MM.1S (cell line): ENCODE measurements at regions not wholly inside any gene's neighbourhood (a gene's known extent, or its start where the extent isn't known, plus 50 kb on each side); places are given as distances from the start of the nearest gene placed in this dataset.

ENCODE experiments used
- DNase-seq: peaks from one replicate; pipeline ENCODE4 v3.0.0-alpha.2; 2015
- H2AFZ ChIP-seq: fragments of 300-600 bp; sonication (generic); 2 replicates; pipeline ENCODE4 v1.6.0; 2016; ENCODE audit warnings: antibody characterized with exemption, low read length
- H3F3A ChIP-seq: fragments of 300-600 bp; sonication (generic); 2 replicates; pipeline ENCODE4 v1.6.1; 2016; ENCODE audit warnings: mild to moderate bottlenecking, antibody characterized with exemption, low read length, moderate library complexity, mixed read lengths; ENCODE audit not compliant: insufficient read depth
- H3K27ac ChIP-seq: fragments of 300-600 bp; sonication (generic); 2 replicates; pipeline ENCODE4 v1.5.1; 2016; ENCODE audit warnings: mild to moderate bottlenecking, low read length
- H3K27me3 ChIP-seq: fragments of 300-600 bp; sonication (generic); replicated peaks from 2 replicates; pipeline ENCODE4 v1.6.0; 2016; ENCODE audit warnings: low read length; ENCODE audit not compliant: insufficient read depth
- H3K36me3 ChIP-seq: fragments of 300-600 bp; sonication (generic); replicated peaks from 2 replicates; pipeline ENCODE4 v1.6.1; 2016; ENCODE audit warnings: mild to moderate bottlenecking, low read length, mixed read lengths; ENCODE audit not compliant: insufficient read depth
- H3K4me1 ChIP-seq: fragments of 300-600 bp; sonication (generic); 2 replicates; pipeline ENCODE4 v1.6.1; 2016; ENCODE audit warnings: low read length, mixed read lengths
- H3K4me2 ChIP-seq: fragments of 300-600 bp; sonication (generic); 2 replicates; pipeline ENCODE4 v1.6.0; 2016; ENCODE audit warnings: low read depth, low read length
- H3K4me3 ChIP-seq: fragments of 300-600 bp; sonication (generic); 2 replicates; pipeline ENCODE4 v1.5.1; 2016; ENCODE audit warnings: low read length, mixed read lengths
- H3K79me2 ChIP-seq: fragments of 300-600 bp; sonication (generic); 2 replicates; pipeline ENCODE4 v1.6.1; 2016; ENCODE audit warnings: mixed run types, low read length, mixed read lengths
- H3K9ac ChIP-seq: fragments of 300-600 bp; sonication (generic); 2 replicates; pipeline ENCODE4 v1.6.1; 2016; ENCODE audit warnings: low read length, mixed read lengths
- H3K9me2 ChIP-seq: fragments of 300-600 bp; sonication (generic); replicated peaks from 2 replicates; pipeline ENCODE4 v1.6.1; 2016; ENCODE audit warnings: mild to moderate bottlenecking, low read length, mixed read lengths; ENCODE audit not compliant: insufficient read depth
- H3K9me3 ChIP-seq: fragments of 300-600 bp; sonication (generic); replicated peaks from 2 replicates; pipeline ENCODE4 v1.6.1; 2016; ENCODE audit warnings: mild to moderate bottlenecking, low read length, mixed read lengths; ENCODE audit not compliant: insufficient read depth
- H4K20me1 ChIP-seq: fragments of 300-600 bp; sonication (generic); 2 replicates; pipeline ENCODE4 v1.6.1; 2016; ENCODE audit warnings: mild to moderate bottlenecking, low read length, moderate library complexity, mixed read lengths; ENCODE audit not compliant: insufficient read depth
- EZH2 ChIP-seq: fragments of 300-600 bp; sonication (generic); optimal IDR thresholded peaks from 2 replicates; pipeline ENCODE3; 2017; ENCODE audit warnings: low read depth, mild to moderate bottlenecking, antibody characterized with exemption, low read length, mixed read lengths
- EZH2phosphoT487 ChIP-seq: fragments of 300-600 bp; sonication (generic); IDR thresholded peaks from 2 replicates; pipeline ENCODE4 v1.6.1; 2018; ENCODE audit warnings: antibody characterized with exemption, low read length
- TF ChIP-seq, protein P1 (sequence below): fragments of 300-600 bp; sonication (generic); IDR thresholded peaks from 2 replicates; pipeline ENCODE4 v1.5.1; 2016; ENCODE audit warnings: antibody characterized with exemption, low read length, mixed read lengths

DNA sequence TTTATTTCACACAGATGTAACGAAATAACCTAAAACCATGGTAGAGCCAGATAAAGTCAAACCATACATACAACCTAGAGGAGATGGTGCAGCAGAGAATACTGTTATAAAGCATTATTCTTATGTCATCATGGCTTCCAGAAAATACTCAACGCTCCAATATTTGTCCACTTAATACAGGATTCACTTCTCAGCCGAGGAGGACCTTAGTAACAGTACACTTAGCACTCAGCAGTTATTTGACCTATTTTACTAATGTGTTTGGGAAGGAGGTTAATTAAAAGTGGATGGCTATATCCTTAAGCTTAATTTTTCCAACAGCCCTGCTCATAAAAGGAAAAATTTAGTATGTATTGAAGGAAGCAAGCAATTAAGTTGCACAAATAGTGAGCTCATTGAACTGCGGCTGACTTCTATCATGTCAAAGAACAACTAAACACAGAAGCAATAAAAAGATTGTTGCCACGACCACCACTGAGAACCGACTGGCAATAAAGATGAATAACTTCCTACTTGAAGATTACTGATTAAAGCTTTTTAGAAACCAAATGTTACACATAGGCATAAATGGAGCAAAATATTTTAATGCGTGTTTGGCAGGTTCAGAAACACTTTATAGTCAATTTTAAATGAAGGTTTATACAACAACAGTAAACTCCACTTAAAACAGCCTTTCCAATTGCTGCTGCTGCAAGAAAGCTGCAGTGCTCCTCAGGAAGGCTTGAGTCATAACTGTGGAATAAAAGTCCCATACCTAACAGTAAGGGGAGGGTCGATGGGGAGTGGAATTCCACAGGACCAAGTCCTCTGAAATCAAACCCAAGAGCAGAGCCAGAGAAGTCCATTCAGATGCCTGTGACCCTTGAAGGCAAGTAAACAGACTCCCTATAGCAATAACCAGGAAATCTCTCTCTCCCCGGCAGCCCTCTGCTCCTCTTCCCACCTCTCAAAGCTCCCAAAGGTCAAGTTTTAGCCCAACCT is 218.9 kb upstream of the CDKN3 start:
- no peak overlapping the region for H3K9ac ChIP-seq
- no peaks in the 10 kb centered on the region for H3K27me3 ChIP-seq
- no peak overlapping the region for H3K27ac ChIP-seq
- no peaks in the 10 kb centered on the region for H3K79me2 ChIP-seq
- no peaks in the 10 kb centered on the region for H3K9me2 ChIP-seq
- no peaks in the 10 kb centered on the region for H3K36me3 ChIP-seq
- H3K9me3 ChIP-seq = no peaks in the 10 kb centered on the region
- no peak overlapping the region for H3K4me3 ChIP-seq
- H3K4me2 ChIP-seq = no peak overlapping the region
- no peak for DNase-seq
- no peaks in the 10 kb centered on the region for H3F3A ChIP-seq
- H4K20me1 ChIP-seq = no peaks in the 10 kb centered on the region
- no peak overlapping the region for H2AFZ ChIP-seq
- no peaks in the 10 kb centered on the region for H3K4me1 ChIP-seq
- no peak for TF ChIP-seq EZH2
- TF ChIP-seq, protein P1, sequence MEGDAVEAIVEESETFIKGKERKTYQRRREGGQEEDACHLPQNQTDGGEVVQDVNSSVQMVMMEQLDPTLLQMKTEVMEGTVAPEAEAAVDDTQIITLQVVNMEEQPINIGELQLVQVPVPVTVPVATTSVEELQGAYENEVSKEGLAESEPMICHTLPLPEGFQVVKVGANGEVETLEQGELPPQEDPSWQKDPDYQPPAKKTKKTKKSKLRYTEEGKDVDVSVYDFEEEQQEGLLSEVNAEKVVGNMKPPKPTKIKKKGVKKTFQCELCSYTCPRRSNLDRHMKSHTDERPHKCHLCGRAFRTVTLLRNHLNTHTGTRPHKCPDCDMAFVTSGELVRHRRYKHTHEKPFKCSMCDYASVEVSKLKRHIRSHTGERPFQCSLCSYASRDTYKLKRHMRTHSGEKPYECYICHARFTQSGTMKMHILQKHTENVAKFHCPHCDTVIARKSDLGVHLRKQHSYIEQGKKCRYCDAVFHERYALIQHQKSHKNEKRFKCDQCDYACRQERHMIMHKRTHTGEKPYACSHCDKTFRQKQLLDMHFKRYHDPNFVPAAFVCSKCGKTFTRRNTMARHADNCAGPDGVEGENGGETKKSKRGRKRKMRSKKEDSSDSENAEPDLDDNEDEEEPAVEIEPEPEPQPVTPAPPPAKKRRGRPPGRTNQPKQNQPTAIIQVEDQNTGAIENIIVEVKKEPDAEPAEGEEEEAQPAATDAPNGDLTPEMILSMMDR = no peak

DNA sequence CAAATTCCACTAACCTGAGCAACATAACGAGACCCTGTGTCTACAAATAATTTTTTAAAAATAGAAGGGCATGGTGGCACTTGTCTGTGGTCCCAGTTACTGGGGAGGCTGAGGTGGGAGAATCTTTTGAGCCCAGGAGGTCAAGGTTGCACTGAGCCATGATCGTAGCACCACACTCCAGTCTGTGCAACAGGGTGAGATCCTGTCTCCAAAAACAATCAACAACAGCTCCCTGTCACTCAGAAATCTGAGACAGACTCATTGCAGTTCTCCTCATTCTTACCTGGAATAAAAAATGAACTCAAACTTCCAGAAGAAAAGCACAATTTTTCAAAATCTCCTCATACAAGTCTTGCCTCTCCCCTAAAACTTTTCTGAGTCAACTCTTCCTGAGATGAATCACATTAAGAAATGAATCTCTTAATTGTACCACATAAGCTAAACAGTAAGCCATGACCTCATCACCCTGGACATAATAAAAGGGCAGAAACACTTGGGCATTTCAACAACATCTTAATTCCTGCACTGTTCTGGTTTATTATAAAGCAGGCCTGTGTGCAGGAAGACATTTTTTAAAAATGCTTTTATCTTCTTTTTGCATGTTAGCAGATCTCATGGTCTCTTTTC is 214.3 kb upstream of the CDKN3 start:
- Histone ChIP-seq H3K4me3 (no peak overlapping the region), H3K27ac (no peak overlapping the region), H3K36me3 (no peaks in the 10 kb centered on the region), H3F3A (no peaks in the 10 kb centered on the region), H2AFZ (no peak overlapping the region), H3K4me1 (no peaks in the 10 kb centered on the region), H3K9me3 (no peaks in the 10 kb centered on the region), H3K9me2 (no peaks in the 10 kb centered on the region), H3K9ac (no peak overlapping the region), H4K20me1 (no peaks in the 10 kb centered on the region), H3K4me2 (no peak overlapping the region), H3K79me2 (no peaks in the 10 kb centered on the region), H3K27me3 (no peaks in the 10 kb centered on the region)
- DNase-seq = no peak
- TF ChIP-seq EZH2 (no peak), EZH2phosphoT487 (no peak)
- TF ChIP-seq, protein P1 = no peak

DNA sequence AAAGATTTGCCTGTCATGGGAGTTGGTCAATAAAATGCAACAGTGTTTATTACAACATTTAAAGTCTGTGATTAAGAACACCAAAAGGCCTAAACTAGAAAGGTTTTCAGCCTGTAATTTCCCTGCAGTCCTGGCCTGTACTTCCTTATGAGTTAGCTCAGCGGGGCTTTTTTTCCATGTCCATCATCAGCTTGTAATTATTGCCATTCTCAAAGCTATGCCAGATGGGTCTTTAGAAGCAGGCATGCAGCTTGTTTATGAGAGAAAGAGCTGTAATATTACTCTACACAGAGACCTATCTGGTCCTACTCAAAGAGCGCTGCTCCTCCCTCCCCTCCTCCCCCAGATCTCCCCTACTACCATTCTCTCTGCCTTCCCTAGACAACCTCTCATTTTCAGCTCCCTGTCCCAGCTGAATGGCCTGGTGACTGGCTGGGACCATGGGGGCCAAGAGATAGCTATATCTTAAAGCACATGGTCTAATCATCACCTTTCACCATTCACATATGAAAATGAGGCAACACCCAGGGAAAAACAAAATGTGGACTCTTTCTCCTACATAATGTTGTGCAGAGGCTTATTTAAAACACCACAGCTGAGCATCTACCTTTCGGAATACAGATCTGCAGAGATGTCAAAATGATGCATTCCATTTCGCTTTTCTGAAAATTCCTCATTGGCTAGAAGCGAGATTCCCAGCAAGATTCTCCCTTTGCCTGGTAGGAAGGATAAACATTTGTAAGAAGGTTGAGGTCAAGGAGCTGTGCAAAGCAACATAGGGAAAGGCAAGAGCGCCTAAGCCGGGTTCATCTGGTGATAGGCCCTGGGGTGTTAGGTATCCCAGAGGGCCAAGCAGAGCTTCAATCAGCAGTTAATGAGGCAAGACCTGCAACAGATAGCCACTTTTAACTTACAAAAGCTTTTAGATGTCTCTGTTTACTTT is 209.7 kb upstream of the CDKN3 start:
- Histone ChIP-seq H3F3A (no peaks in the 10 kb centered on the region), H3K27ac (no peak overlapping the region), H3K79me2 (no peaks in the 10 kb centered on the region), H2AFZ (no peak overlapping the region), H3K4me1 (no peaks in the 10 kb centered on the region), H3K9ac (no peak overlapping the region), H3K4me3 (no peak overlapping the region), H3K27me3 (no peaks in the 10 kb centered on the region), H3K9me2 (no peaks in the 10 kb centered on the region), H3K36me3 (no peaks in the 10 kb centered on the region), H3K4me2 (no peak overlapping the region), H4K20me1 (no peaks in the 10 kb centered on the region), H3K9me3 (no peaks in the 10 kb centered on the region)
- TF ChIP-seq EZH2 (no peak), EZH2phosphoT487 (no peak)
- TF ChIP-seq, protein P1 = no peak
- no peak for DNase-seq
